HG03439 (cell line): ENCODE measurements at regions not wholly inside any gene's neighbourhood (a gene's known extent, or its start where the extent isn't known, plus 50 kb on each side); places are given as distances from the start of the nearest gene placed in this dataset.
A peak's percentile ranks its signal among the peaks of the same experiment; 100 is the strongest.
"Not testable (repeated sequence)": the region's sequence is repeated elsewhere in the genome, so short reads cannot be mapped to it uniquely, and the experiment has no call there.

ENCODE experiments used
- ATAC-seq: cut with Tn5 transposase; IDR thresholded peaks from one replicate; pipeline ENCODE4 v1.9.1; 2021; ENCODE audit warnings: mild to moderate bottlenecking, moderate library complexity; ENCODE audit not compliant: unreplicated experiment

DNA sequence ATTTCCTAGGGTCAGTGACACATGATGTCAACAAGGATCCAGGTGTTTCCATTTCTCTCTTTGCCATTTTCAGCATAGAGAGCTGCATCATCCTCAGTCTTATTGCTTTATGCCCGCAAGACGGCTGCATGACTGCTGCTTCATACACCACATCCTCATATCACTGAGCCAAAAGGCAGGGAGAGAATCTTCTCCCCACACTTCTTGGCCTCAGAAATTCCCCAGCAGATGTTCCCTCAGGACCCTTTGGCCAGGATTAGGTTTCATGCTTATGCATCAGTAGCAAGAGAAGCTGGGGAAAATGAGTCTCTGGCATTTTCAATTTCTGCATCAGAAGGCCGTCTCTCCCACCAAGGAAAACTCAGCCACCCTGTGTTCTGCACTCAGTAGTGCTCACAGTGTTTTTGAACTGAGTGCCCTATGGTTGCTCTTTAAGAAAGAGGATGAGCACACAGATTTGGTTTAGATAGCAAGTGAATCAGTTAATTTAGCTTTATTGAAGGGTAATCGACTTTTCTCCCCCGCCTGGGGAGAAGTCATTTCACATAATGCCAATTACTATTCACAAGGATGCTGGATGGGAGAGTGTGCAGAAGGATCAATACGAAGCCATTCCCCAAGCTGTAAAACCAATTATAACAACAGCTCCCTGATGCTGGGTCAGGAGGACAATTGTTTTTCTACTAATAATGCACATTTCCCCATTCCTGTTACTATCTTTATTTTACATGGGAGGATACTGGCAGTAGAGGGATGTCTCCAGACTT is 360.2 kb downstream of the HHIPL2 start:
- ATAC-seq, result no peak

DNA sequence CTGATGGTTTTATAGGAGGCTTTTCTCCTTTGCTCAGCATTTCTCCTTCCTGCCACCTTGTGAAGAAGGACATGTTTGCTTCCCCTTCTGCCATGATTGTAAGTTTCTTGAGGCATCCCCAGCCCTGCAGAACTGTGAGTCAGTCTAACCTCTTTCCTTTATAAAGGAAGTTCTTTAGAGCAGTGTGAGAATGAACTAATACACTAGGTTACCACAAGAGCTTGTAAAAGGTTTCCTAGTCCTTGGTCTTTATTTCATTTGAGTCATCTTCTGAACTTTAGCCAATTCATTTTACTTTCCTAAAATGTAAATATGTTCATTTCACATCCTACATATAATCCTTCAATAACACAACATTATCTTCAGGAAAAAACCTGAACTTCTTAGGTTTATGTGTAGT is 365.3 kb downstream of the HHIPL2 start:
- ATAC-seq, result no peak

GRCh38 chr1:222181191-222181590 is 366.7 kb downstream of the HHIPL2 start:
- no peak for ATAC-seq

DNA sequence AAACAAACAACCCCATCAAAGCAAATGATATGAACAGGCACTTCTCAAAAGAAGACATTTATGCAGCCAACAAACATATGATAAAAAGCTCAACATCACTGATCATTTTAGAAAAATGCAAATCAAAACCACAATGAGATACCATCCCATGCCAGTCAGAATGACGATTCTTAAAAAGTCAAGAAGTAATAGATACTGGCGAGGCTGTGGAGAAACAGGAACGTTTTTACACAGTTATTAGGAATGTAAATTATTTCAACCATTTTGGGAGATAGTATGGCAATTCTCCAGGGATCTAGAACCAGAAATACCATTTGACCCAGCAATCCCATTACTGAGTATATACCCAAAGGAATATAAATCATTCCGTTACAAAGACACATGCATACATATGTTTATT is 370.4 kb downstream of the HHIPL2 start:
- ATAC-seq, result not testable (repeated sequence)

GRCh38 chr1:222171005-222171404 is 376.9 kb downstream of the HHIPL2 start:
- ATAC-seq, result peak; percentile 60

DNA sequence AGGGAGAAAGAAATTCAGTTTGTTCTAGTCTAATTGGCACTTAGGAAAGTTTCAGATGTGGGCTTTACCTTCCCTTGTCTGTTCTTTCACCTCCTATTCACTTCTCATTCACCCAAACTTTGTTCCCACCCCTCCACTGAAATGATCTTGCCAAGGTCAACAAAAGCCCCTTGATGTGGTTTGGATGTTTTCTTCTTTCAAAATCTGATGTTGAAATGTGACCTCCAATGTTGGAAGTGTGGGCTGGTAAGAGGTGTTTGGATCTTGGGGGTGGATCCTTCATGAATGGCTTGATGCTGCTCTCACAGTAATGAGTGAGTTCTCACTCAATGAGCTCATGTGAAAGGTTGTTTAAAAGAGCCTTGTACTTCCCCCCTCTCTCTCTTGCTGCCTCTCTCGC is 379.3 kb downstream of the HHIPL2 start:
- ATAC-seq, result no peak

- no peak for ATAC-seq
These were observed 380.0 kb downstream of the HHIPL2 start for GRCh38 chr1:222167896-222168295.

- ATAC-seq, result peak; percentile 72
These were observed 380.8 kb downstream of the HHIPL2 start for GRCh38 chr1:222167111-222167510.

DNA sequence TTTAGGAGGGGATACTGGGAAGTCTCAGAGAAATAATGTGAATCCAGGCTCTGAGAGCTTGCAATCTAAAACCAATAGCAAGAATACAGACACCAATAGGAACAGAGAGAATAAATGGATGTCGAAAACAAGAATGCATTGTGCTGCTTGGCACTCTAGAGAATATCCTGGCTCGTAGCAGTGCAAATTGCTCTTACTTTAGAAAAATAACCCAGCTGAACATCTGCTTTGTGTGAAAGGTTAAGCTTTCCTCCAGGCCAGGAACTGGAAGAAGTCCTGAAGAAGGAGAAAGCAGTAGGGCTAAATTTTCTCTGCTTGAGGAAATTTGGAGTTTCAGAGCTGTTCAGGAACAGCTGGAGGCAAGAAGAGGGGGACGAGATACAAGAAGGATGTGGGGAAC is 382.3 kb downstream of the HHIPL2 start:
- ATAC-seq, result no peak

GRCh38 chr1:222163895-222164294 is 384.0 kb downstream of the HHIPL2 start:
- ATAC-seq, result no peak

GRCh38 chr1:222161676-222162075 is 386.2 kb downstream of the HHIPL2 start:
- ATAC-seq, result no peak

DNA sequence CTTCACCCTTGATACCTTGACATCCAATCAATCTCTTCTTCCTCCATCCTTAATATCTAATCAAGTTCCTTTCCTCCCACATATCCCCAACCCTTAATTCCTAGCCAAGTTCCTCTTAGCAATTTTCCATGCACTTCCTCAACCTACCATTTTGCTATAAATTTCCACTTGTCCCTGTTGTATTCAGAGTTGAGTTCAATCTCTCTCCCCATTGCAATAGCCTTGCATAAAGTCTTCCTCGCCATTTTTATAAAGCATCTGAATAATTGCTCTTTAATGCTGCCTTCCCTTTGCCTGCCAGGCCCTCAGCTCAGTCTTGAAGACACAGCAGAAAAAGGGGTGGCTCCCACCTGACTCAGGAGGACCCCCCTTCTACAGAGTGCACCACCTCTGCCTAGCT is 390.3 kb downstream of the HHIPL2 start:
- ATAC-seq, result no peak

DNA sequence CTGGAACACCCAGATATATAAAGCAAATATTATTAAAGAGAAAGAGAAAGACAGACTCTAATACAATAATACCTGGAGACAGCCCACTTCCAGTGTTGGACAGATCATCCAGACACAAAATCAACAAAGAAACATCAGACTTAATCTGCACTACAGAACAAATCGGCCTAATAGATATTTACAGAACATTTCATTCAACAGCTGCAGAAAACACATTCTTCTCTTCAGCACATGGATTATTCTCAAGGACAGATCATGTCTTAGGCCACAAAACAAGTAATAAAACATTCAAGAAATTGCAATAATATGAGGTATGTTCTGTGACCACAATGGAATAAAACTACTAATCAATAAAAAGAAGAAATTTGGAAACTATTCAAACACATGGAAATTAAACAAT is 398.3 kb upstream of the DUSP10 start:
- no peak for ATAC-seq

- no peak for ATAC-seq
These were observed 396.2 kb upstream of the DUSP10 start for GRCh38 chr1:222138095-222138494.

DNA sequence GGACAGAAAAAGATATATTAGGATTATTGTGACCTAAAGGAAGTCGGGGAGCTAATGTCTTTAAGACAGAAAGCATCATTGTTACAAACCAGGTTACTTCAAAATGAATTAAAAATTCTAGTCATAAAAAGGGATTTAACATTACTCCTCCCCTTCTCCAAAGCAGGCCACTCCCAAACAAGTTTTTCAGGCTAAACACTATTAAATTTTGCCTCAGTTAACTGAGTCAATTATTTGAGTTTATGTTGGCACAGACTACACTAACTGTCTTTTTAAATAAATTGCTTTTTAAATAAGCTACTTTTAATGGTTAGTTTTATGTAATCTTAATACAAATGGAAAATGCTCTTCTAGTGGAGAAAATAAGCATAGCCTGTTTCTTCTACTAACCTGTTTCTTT is 395.0 kb upstream of the DUSP10 start:
- no peak for ATAC-seq

DNA sequence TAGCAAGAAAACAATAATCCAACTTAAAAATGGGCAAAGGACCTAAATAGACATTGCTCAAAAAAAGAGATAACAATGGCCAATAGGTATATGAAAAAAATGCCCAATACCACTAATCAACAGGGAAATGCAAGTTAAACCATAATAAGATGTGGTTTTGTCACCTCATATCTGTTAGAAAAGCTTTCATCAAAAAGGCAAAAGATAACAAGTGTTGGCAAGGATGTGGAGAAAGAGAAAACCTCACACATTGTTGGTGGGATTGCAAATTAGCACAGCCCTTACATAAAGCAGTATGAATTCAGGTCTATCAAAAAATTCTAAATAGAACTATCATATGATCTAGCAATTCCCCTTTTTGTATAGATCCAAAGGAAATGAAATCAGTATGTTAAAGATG is 387.2 kb upstream of the DUSP10 start:
- ATAC-seq, result no peak

- ATAC-seq, result no peak
These were observed 385.8 kb upstream of the DUSP10 start for GRCh38 chr1:222127526-222128152.

DNA sequence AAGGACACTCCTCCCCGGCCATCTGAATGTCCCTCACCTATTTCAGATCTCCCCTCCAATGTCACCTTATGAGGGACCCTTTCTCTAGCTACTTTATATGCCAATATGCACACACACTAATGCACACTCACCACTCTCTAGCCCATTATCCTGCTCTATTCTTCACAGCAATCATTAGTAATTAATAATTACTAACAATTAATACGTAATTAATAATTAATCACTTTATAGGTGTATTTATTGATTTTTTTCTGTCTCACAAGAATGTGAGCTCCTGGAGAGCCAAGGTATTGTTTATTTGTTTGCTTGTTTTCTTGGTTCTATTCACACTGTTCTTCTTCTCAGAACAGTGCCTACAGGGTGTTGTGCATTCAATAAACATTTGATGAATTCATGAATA is 385.2 kb upstream of the DUSP10 start:
- ATAC-seq, result no peak

DNA sequence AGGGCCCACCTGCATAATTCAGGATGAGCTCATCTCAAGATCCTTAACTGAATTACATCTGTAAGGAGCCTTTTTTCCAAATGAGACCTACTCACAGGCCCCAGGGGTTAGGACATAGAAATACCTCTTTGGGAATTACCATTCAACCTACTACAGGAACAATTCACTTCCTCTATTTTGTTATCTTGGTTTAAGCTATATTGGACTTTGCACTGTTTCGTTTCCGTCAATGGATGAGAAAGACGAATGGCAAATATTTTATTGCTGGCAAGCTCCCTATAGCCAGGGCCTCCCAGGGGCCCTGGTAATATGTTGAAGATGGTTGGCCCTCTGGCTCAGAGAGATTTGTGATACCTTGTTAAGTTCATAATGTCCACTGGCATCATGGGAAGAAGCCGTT is 384.2 kb upstream of the DUSP10 start:
- no peak for ATAC-seq

DNA sequence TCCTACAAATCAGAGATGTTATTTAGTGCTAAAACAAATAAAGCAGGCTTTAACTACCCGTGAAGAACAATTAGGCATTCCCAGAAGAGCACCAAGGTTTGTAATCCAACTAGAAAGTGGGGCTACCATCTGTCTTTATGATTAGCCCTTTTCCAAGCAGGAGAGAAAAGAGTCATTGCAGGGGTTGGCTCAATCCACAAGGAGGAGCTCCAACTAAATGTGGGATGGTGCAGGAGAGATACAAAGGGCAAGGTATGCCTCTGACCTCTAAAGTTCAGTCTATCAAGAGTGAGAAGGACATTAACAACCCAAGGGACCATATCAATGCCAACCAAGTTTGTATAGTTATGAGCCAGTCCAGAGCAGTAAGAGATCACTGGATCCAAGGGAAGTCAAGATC is 382.7 kb upstream of the DUSP10 start:
- no peak for ATAC-seq

- ATAC-seq, result no peak
These were observed 381.2 kb upstream of the DUSP10 start for GRCh38 chr1:222123111-222123510.

- no peak for ATAC-seq
These were observed 375.9 kb upstream of the DUSP10 start for GRCh38 chr1:222117809-222118208.
